ENCODE measurements at regions not wholly inside any gene's neighbourhood (a gene's known extent, or its start where the extent isn't known, plus 50 kb on each side); places are given as distances from the start of the nearest gene placed in this dataset.
"Not testable (repeated sequence)": the region's sequence is repeated elsewhere in the genome, so short reads cannot be mapped to it uniquely, and the experiment has no call there.

GRCh38 chr2:153287109-153287801, 191.3 kb downstream of the RPRM start:
- DNase-seq (ENCODE audit: low spot score): peak; percentile 54
- no peaks in the 10 kb centered on the region for H3K9me3 ChIP-seq (ENCODE audit: low read depth)
- peak overlapping the region; percentile 79 for H3K4me2 ChIP-seq
- no peaks in the 10 kb centered on the region for H3K9me2 ChIP-seq (replicated peaks; ENCODE audit: insufficient read depth)
- H3K4me1 ChIP-seq (ENCODE audit: insufficient read depth): no peaks in the 10 kb centered on the region
- no peaks in the 10 kb centered on the region for H3K36me3 ChIP-seq (replicated peaks; ENCODE audit: insufficient read depth, low read depth)
- 38% methylated on average over 24 of the region's 24 CpGs for WGBS (ENCODE audit: low lambda C conversion rate, missing lambda C conversion rate)
- no peaks in the 10 kb centered on the region for H3K27me3 ChIP-seq
- no peaks in the 10 kb centered on the region for H3K79me2 ChIP-seq
- H4K20me1 ChIP-seq (ENCODE audit: insufficient read depth, poor library complexity, severe bottlenecking): no peaks in the 10 kb centered on the region
- no peak overlapping the region for H3K27ac ChIP-seq
- peak overlapping the region; percentile 43 for H3K4me3 ChIP-seq
- TF ChIP-seq EZH2 (IDR thresholded peaks at IDR 0.05; ENCODE audit: borderline replicate concordance) (no peak), CTCF (IDR thresholded peaks at IDR 0.05; ENCODE audit: poor library complexity) (peak; percentile 44)
- H2AFZ ChIP-seq: peak overlapping the region; percentile 56

- DNase-seq (ENCODE audit: low spot score): no peak
- no peaks in the 10 kb centered on the region for H3K9me2 ChIP-seq (replicated peaks; ENCODE audit: insufficient read depth)
- no peaks in the 10 kb centered on the region for H3K9me3 ChIP-seq (ENCODE audit: low read depth)
These were observed 209.6 kb downstream of the RPRM start for GRCh38 chr2:153268941-153269461.

GRCh38 chr2:153256876-153257275, 221.7 kb downstream of the RPRM start:
- not testable (repeated sequence) for H3K9me3 ChIP-seq (ENCODE audit: low read depth); H2AFZ ChIP-seq; H3K9me2 ChIP-seq (replicated peaks; ENCODE audit: insufficient read depth); H3K27ac ChIP-seq; H3K27me3 ChIP-seq; H3K4me2 ChIP-seq; H3K36me3 ChIP-seq (replicated peaks; ENCODE audit: insufficient read depth, low read depth); DNase-seq (ENCODE audit: low spot score); H3K4me3 ChIP-seq; H3K79me2 ChIP-seq; H3K4me1 ChIP-seq (ENCODE audit: insufficient read depth); H4K20me1 ChIP-seq (ENCODE audit: insufficient read depth, poor library complexity, severe bottlenecking)
- 94% methylated on average over 18 of the region's 18 CpGs for WGBS (ENCODE audit: low lambda C conversion rate, missing lambda C conversion rate)

More at GRCh38 chr2:153268941-153269461, 209.6 kb downstream of the RPRM start:
- Histone ChIP-seq H3K4me2 (no peak overlapping the region), H3K27me3 (no peaks in the 10 kb centered on the region), H3K79me2 (no peaks in the 10 kb centered on the region), H3K4me3 (no peak overlapping the region), H2AFZ (no peak overlapping the region), H3K36me3 (replicated peaks; ENCODE audit: insufficient read depth, low read depth) (no peaks in the 10 kb centered on the region), H3K4me1 (ENCODE audit: insufficient read depth) (no peaks in the 10 kb centered on the region), H4K20me1 (ENCODE audit: insufficient read depth, poor library complexity, severe bottlenecking) (no peaks in the 10 kb centered on the region), H3K27ac (no peak overlapping the region)
- TF ChIP-seq EZH2phosphoT487 (IDR thresholded peaks at IDR 0.05; ENCODE audit: low read depth, severe bottlenecking, unreplicated experiment): no peak
- no peak for TF ChIP-seq CTCF (IDR thresholded peaks at IDR 0.05; ENCODE audit: poor library complexity)
- TF ChIP-seq EZH2 (IDR thresholded peaks at IDR 0.05; ENCODE audit: borderline replicate concordance): no peak

GRCh38 chr2:153246636-153247035, 231.9 kb downstream of the RPRM start:
- not testable (repeated sequence) for H3K27me3 ChIP-seq; H3K9me3 ChIP-seq (ENCODE audit: low read depth); H3K27ac ChIP-seq; H3K4me1 ChIP-seq (ENCODE audit: insufficient read depth); H4K20me1 ChIP-seq (ENCODE audit: insufficient read depth, poor library complexity, severe bottlenecking); H2AFZ ChIP-seq; H3K4me2 ChIP-seq; H3K36me3 ChIP-seq (replicated peaks; ENCODE audit: insufficient read depth, low read depth); H3K4me3 ChIP-seq; H3K79me2 ChIP-seq; DNase-seq (ENCODE audit: low spot score); H3K9me2 ChIP-seq (replicated peaks; ENCODE audit: insufficient read depth)
- 51% methylated on average over 1 of the region's 1 CpG for WGBS (ENCODE audit: low lambda C conversion rate, missing lambda C conversion rate)
